OCI-LY3 (cell line): ENCODE measurements at regions not wholly inside any gene's neighbourhood (a gene's known extent, or its start where the extent isn't known, plus 50 kb on each side); places are given as distances from the start of the nearest gene placed in this dataset.

Experiments used
- EZH2phosphoT487 ChIP-seq: fragments of 200-600 bp; shearing (Covaris generic); IDR thresholded peaks from 2 replicates; pipeline ENCODE4 v1.6.1; 2018; ENCODE audit warnings: antibody characterized with exemption, mixed run types, low read depth
- TF ChIP-seq, protein P1 (sequence below): fragments of 200-600, 300-600 bp; sonication (generic); IDR thresholded peaks from 2 replicates; pipeline ENCODE4 v1.5.1; 2014; ENCODE audit warnings: antibody characterized with exemption, low read length, low read depth

GRCh38 chr5:155482428-155482827 lies 468.9 kb downstream of the KIF4B start:
- TF ChIP-seq, protein P1, sequence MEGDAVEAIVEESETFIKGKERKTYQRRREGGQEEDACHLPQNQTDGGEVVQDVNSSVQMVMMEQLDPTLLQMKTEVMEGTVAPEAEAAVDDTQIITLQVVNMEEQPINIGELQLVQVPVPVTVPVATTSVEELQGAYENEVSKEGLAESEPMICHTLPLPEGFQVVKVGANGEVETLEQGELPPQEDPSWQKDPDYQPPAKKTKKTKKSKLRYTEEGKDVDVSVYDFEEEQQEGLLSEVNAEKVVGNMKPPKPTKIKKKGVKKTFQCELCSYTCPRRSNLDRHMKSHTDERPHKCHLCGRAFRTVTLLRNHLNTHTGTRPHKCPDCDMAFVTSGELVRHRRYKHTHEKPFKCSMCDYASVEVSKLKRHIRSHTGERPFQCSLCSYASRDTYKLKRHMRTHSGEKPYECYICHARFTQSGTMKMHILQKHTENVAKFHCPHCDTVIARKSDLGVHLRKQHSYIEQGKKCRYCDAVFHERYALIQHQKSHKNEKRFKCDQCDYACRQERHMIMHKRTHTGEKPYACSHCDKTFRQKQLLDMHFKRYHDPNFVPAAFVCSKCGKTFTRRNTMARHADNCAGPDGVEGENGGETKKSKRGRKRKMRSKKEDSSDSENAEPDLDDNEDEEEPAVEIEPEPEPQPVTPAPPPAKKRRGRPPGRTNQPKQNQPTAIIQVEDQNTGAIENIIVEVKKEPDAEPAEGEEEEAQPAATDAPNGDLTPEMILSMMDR = no peak
- no peak for TF ChIP-seq EZH2phosphoT487
